ENCODE measurements at regions not wholly inside any gene's neighbourhood (a gene's known extent, or its start where the extent isn't known, plus 50 kb on each side); places are given as distances from the start of the nearest gene placed in this dataset.

DNA sequence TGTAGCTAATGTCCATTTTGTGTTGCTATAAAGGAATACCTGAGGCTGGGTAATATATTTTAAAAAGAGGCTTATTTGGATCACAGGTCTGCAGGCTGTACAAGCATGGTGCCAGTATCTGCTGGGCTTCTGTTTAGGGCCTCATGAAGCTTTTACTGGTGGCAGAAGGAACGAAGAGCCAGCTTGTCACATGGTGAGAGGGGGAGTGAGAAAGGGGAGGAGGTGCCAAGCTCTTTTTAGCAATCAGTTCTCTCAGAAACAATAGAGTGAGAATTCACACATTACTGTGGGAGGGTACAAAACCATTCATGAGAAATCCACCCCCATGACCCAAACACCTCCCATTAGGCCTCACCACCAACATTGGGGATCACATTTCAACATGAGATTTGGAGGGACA, 340.9 kb downstream of the RASEF start:
- H3K36me3 ChIP-seq (ENCODE audit: control insufficient read depth, insufficient read depth, low read length): no peaks in the 10 kb centered on the region
- no peak for DNase-seq (ENCODE audit: low read depth)
- TF ChIP-seq CTCF (IDR thresholded peaks at IDR 0.05; ENCODE audit: insufficient read depth, low read length, poor library complexity, severe bottlenecking): no peak
- no peak overlapping the region for H3K4me3 ChIP-seq (ENCODE audit: low read depth, low read length)
- no peaks in the 10 kb centered on the region for H3K27me3 ChIP-seq (ENCODE audit: control insufficient read depth, insufficient read depth, low read length)

GRCh38 chr9:82722561-82722960, 340.4 kb downstream of the RASEF start:
- no peaks in the 10 kb centered on the region for H3K36me3 ChIP-seq (ENCODE audit: control insufficient read depth, insufficient read depth, low read length)
- H3K4me3 ChIP-seq (ENCODE audit: low read depth, low read length): no peak overlapping the region
- DNase-seq (ENCODE audit: low read depth): no peak
- no peaks in the 10 kb centered on the region for H3K27me3 ChIP-seq (ENCODE audit: control insufficient read depth, insufficient read depth, low read length)
- TF ChIP-seq CTCF (IDR thresholded peaks at IDR 0.05; ENCODE audit: insufficient read depth, low read length, poor library complexity, severe bottlenecking): no peak

DNA sequence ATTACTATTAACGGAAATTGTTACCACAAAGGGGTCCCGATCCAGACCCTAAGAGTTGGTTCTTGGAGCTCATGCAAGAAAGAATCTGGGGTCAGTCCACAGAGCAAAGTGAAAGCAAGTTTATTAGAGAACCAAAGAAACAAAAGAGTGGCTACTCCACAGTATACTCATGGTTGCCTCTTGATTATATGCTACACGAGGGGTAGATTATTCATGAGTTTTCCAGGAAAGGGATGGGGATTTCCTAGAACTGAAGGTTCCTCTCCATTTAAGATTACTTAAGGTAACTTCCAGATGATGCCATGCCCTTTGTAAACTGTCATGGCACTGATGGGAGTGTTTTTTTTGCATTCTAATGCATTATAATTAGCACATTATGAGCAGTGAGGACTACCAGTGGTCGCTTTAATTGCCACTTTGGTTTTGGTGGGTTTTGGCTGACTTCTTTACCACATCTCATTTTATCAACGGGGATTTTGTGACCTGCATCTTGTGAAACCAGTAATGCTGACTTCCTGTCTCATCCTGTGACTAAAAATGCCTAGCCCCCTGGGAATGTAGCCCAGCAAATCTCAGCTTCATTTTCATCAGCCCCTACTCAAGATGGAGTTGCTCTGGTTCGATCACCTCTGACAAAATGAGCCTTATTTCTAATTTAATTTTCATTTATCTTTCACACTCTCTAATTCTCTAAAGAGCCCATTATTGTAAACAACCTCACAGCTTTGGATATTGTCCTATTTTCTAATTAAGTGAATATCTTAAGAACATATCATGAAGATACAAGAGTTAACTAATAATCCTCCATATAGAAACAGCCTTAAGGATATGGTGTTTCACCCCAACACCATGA, 336.3 kb downstream of the RASEF start:
- no peak for DNase-seq (ENCODE audit: low read depth)
- TF ChIP-seq CTCF (IDR thresholded peaks at IDR 0.05; ENCODE audit: insufficient read depth, low read length, poor library complexity, severe bottlenecking): no peak
- Histone ChIP-seq H3K36me3 (ENCODE audit: control insufficient read depth, insufficient read depth, low read length) (no peaks in the 10 kb centered on the region), H3K4me3 (ENCODE audit: low read depth, low read length) (no peak overlapping the region), H3K27me3 (ENCODE audit: control insufficient read depth, insufficient read depth, low read length) (no peaks in the 10 kb centered on the region)

GRCh38 chr9:82729141-82729540, 333.8 kb downstream of the RASEF start:
- Histone ChIP-seq H3K4me3 (ENCODE audit: low read depth, low read length) (no peak overlapping the region), H3K27me3 (ENCODE audit: control insufficient read depth, insufficient read depth, low read length) (no peaks in the 10 kb centered on the region), H3K36me3 (ENCODE audit: control insufficient read depth, insufficient read depth, low read length) (no peaks in the 10 kb centered on the region)
- no peak for DNase-seq (ENCODE audit: low read depth)
- no peak for TF ChIP-seq CTCF (IDR thresholded peaks at IDR 0.05; ENCODE audit: insufficient read depth, low read length, poor library complexity, severe bottlenecking)

GRCh38 chr9:82729991-82730589, 332.9 kb downstream of the RASEF start:
- no peak for DNase-seq (ENCODE audit: low read depth)
- TF ChIP-seq CTCF (IDR thresholded peaks at IDR 0.05; ENCODE audit: insufficient read depth, low read length, poor library complexity, severe bottlenecking): no peak

More at GRCh38 chr9:82729991-82730589, 332.9 kb downstream of the RASEF start:
- Histone ChIP-seq H3K27me3 (ENCODE audit: control insufficient read depth, insufficient read depth, low read length) (no peaks in the 10 kb centered on the region), H3K4me3 (ENCODE audit: low read depth, low read length) (no peak overlapping the region), H3K36me3 (ENCODE audit: control insufficient read depth, insufficient read depth, low read length) (no peaks in the 10 kb centered on the region)
